A549 (cell line): ENCODE measurements at regions not wholly inside any gene's neighbourhood (a gene's known extent, or its start where the extent isn't known, plus 50 kb on each side); places are given as distances from the start of the nearest gene placed in this dataset.

Source experiments
- ATAC-seq, 2 experiments: fragments of 200-7000 bp in 1 of 2; fragments of >200 bp in 1 of 2; cut with Nextera tagmentation in 1 of 2; cut with Tn5 transposase in 1 of 2; 3 replicates each; pipeline versions ENCODE4 v1.8.0 to v1.9.1; 2018 to 2020; ENCODE audit warnings: mild to moderate bottlenecking in 1 of 2, moderate library complexity in 1 of 2
- CTCF ChIA-PET: fragments of 300-600 bp; sonication (Branson Sonifier 250); formaldehyde crosslinking; extraction: SDS; loops from one replicate; lab custom pipeline; 2021; ENCODE audit warnings: antibody characterized with exemption, inconsistent platforms; lab: Yijun Ruan, JAX
- POLR2A ChIA-PET: fragments of 350-600 bp; formaldehyde crosslinking; extraction: SDS; loops from one replicate; lab custom pipeline; 2021; ENCODE audit warnings: antibody characterized with exemption, inconsistent platforms; lab: Yijun Ruan, JAX
- DNase-seq, 2 experiments: peaks; one replicate each; pipeline versions ENCODE4 v3.0.0 to v3.0.0-alpha.2; 2011 to 2016; ENCODE audit warnings: low read depth in 1 of 2, low spot score in 1 of 2
- FAIRE-seq: peaks from 2 replicates; lab custom pipeline; 2011; peaks lifted over from hg19 to GRCh38; lab: Jason Lieb, UNC
- H3K27ac ChIP-seq, 2 experiments: fragments of >200 bp; sonication (Bioruptor Twin); formaldehyde crosslinking; 3 replicates each; pipeline ENCODE4 v1.5.1; 2016 to 2017
- H3K4me1 ChIP-seq: fragments of >200 bp; sonication (Bioruptor Twin); formaldehyde crosslinking; 3 replicates; pipeline ENCODE4 v1.6.1; 2016
- H3K4me2 ChIP-seq: fragments of >200 bp; sonication (Bioruptor Twin); formaldehyde crosslinking; 3 replicates; pipeline ENCODE4 v1.6.1; 2016
- H3K4me3 ChIP-seq: fragments of >200 bp; sonication (Bioruptor Twin); formaldehyde crosslinking; 3 replicates; pipeline ENCODE4 v1.5.1; 2016
- H3K9me3 ChIP-seq: fragments of >200 bp; sonication (Bioruptor Twin); formaldehyde crosslinking; 3 replicates; pipeline ENCODE4 v1.6.1; 2016
- ATOH8 ChIP-seq: fragments of 250-450 bp; sonication (Bioruptor Pico); IDR thresholded peaks from 2 replicates; pipeline ENCODE4 v1.5.0; 2020; ENCODE audit warnings: low read depth, mild to moderate bottlenecking, moderate library complexity
- BHLHE40 ChIP-seq: IDR thresholded peaks from 2 replicates; pipeline ENCODE4 v1.6.1; 2012; ENCODE audit warnings: low read depth, low read length, inconsistent platforms
- CBX2 ChIP-seq: fragments of 200-600 bp; sonication (generic); IDR thresholded peaks from 2 replicates; pipeline ENCODE4 v1.6.1; 2016; ENCODE audit warnings: low read depth, mild to moderate bottlenecking, borderline replicate concordance
- CTCF ChIP-seq: fragments of >200 bp; sonication (Bioruptor Twin); formaldehyde crosslinking; IDR thresholded peaks from 3 replicates; pipeline ENCODE4 v1.5.1; 2016
- FOSB ChIP-seq: fragments of 250-450 bp; sonication (Bioruptor Pico); IDR thresholded peaks from 2 replicates; pipeline ENCODE4 v1.5.0; 2020; ENCODE audit warnings: mild to moderate bottlenecking, moderate library complexity
- FOXS1 ChIP-seq: fragments of 250-450 bp; sonication (Bioruptor Pico); IDR thresholded peaks from 2 replicates; pipeline ENCODE4 v1.5.0; 2020; ENCODE audit warnings: mild to moderate bottlenecking, moderate library complexity
- GATA3 ChIP-seq: IDR thresholded peaks from 2 replicates; pipeline ENCODE4 v1.6.1; 2012; ENCODE audit warnings: borderline replicate concordance
- HOXB5 ChIP-seq: fragments of 250-450 bp; sonication (Bioruptor Pico); IDR thresholded peaks from 2 replicates; pipeline ENCODE4 v1.5.0; 2020; ENCODE audit warnings: mild to moderate bottlenecking, moderate library complexity
- MAFK ChIP-seq: fragments of 450-650 bp; IDR thresholded peaks from 2 replicates; pipeline ENCODE4 v1.6.1; 2014; ENCODE audit not compliant: partially characterized antibody
- MYC ChIP-seq: IDR thresholded peaks from 2 replicates; pipeline ENCODE4 v1.6.1; 2012; ENCODE audit warnings: mild to moderate bottlenecking, inconsistent platforms, low read length, improper control_type of control experiment, borderline replicate concordance
- NFE2L2 ChIP-seq: fragments of 150-350 bp; conservative IDR thresholded peaks from 2 replicates; pipeline ENCODE4 v1.6.1; 2014; ENCODE audit warnings: low read length
- RCOR1 ChIP-seq: fragments of 150-350 bp; IDR thresholded peaks from 2 replicates; pipeline ENCODE4 v1.6.1; 2014; ENCODE audit warnings: antibody characterized with exemption, low read length, low read depth
- REST ChIP-seq: fragments of 200-600 bp; sonication (generic); IDR thresholded peaks from 2 replicates; pipeline ENCODE4 v1.6.1; 2016; ENCODE audit warnings: antibody characterized with exemption, mild to moderate bottlenecking, moderate library complexity
- TFCP2L1 ChIP-seq: fragments of 250-450 bp; sonication (Bioruptor Pico); IDR thresholded peaks from 2 replicates; pipeline ENCODE4 v1.5.0; 2021; ENCODE audit warnings: mild to moderate bottlenecking
- ZC3H11A ChIP-seq: fragments of 450-650 bp; IDR thresholded peaks from 2 replicates; pipeline ENCODE4 v1.6.1; 2014; ENCODE audit warnings: antibody characterized with exemption, mild to moderate bottlenecking
- ZFP36 ChIP-seq: fragments of 450-650 bp; IDR thresholded peaks from 2 replicates; pipeline ENCODE4 v1.6.1; 2014; ENCODE audit warnings: borderline replicate concordance; ENCODE audit not compliant: partially characterized antibody
- ZNF302 ChIP-seq: fragments of 250-450 bp; sonication (Bioruptor Pico); IDR thresholded peaks from 2 replicates; pipeline ENCODE4 v1.9.0; 2021; ENCODE audit warnings: inconsistent platforms, mild to moderate bottlenecking, moderate library complexity
- WGBS: methylation state at CpG from one replicate; pipeline ENCODE4 v1.1.6; 2017; ENCODE audit errors: missing lambda C conversion rate; 5-methylcytosine and 5-hydroxymethylcytosine counted together

DNA sequence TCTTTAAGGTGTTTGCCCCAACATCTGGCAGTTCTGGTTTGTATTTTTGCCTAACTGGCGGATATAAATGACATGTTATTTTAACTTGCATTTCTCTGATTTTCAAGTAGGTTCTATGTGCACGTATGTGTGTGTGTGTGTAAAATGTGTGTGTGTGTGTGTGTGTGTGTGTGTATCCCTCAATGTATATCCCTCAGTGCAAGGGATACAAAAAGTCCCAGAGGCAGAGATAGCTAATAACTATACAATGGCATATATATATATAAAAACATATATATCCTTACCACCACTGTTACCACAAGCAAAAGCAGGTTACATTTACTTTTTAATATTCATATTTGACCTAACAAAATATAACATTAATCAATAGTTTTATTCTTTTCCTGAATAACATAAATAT lies 95.0 kb upstream of the NR5A2 start:
- ChIA-PET CTCF (no interaction called here), POLR2A (interaction anchor here (0.6 to 0.7 kb wide), 2 partner anchors 17 to 96 kb away, joined by 5 to 6 read pairs; no protein-coding TSS in a partner anchor)
- peak in 1 of 2 experiments; percentile 37; a peak in 2 of 6 replicates for ATAC-seq
- peak overlapping the region; percentile 68 for H3K4me2 ChIP-seq
- peak overlapping the region; percentile 54 to 77 for H3K27ac ChIP-seq
- H3K9me3 ChIP-seq: no peaks in the 10 kb centered on the region
- TF ChIP-seq TFCP2L1 (CRISPR knock-in tag) (no peak), ATOH8 (CRISPR knock-in tag) (no peak), ZNF302 (CRISPR knock-in tag) (no peak), HOXB5 (no peak), CBX2 (no peak)
- TF ChIP-seq, all 56 proteins: peak for 0
- DNase-seq (no peak), FAIRE-seq (no peak)
- H3K4me1 ChIP-seq: peaks cover 4% of the 10 kb centered on the region; the same call in 2 of the 3 replicates
- 53% methylated on average over 2 of the region's 2 CpGs for WGBS
- H3K4me3 ChIP-seq: peak overlapping the region; percentile 31

DNA sequence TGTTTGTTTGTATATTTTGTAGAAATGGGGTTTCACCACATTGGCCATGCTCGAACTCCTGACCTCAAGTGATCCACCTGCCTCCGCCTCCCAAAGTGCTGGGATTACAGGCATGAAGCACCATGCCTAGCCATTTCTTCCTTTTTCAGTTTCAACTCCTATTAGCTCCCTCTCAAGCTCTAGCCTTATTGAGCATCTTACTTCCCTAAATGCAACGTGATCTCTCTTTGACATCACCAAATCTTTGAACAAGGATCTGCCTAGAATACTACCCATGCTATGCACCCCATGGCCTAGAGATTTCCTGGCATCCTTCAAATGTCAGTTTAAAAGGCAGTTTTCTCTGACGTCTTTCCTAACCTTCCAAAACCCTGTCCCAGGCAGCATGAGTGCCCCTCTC lies 91.1 kb upstream of the NR5A2 start:
- no peak overlapping the region for H3K4me2 ChIP-seq
- DNase-seq (no peak), ATAC-seq (no peak), FAIRE-seq (no peak)
- CTCF ChIA-PET: interaction anchor here (0.7 to 1.1 kb wide), 3 partner anchors 19 to 245 kb away, joined by 3 to 4 read pairs (median 3); no protein-coding TSS in a partner anchor
- peaks cover 7% of the 10 kb centered on the region; the same call in 2 of the 3 replicates for H3K4me1 ChIP-seq
- WGBS: 90% methylated on average over 4 of the region's 4 CpGs
- no peaks in the 10 kb centered on the region for H3K9me3 ChIP-seq
- H3K4me3 ChIP-seq: no peak overlapping the region
- no peak for TF ChIP-seq CTCF
- no peak for TF ChIP-seq MYC
- TF ChIP-seq CBX2: no peak
- TF ChIP-seq REST: no peak
- TF ChIP-seq GATA3: no peak
- TF ChIP-seq FOXS1 (CRISPR knock-in tag): no peak
- TF ChIP-seq NFE2L2: no peak
- no peak for TF ChIP-seq BHLHE40
- no peak for TF ChIP-seq ZC3H11A
- TF ChIP-seq ZFP36: no peak
- H3K27ac ChIP-seq: no peak overlapping the region
- POLR2A ChIA-PET: interaction anchor here (0.7 kb wide), 1 partner anchor 383 kb away, joined by 3 read pairs; no protein-coding TSS in a partner anchor

DNA sequence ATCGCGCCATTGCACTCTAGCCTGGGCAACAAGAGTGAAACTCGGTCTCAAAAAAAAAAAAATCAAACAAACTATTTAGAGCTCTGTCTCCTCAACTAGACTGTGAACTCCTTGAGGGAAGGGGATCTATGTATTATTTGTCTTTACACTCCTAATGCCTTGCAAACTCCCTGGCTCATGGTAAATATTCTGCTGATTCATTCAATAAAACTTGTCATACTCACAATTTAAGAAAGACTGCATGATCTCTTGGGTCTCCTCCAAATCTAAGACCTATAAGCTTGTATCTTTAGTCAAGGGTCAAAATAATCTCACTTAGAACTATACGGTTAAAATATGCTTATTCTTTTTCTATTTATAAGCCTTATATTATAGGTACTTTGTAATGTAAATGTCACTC lies 90.3 kb upstream of the NR5A2 start:
- no peak for FAIRE-seq
- POLR2A ChIA-PET: no interaction called here

More for the DNA sequence above, 90.3 kb upstream of the NR5A2 start:
- Histone ChIP-seq H3K4me2 (no peak overlapping the region), H3K9me3 (no peaks in the 10 kb centered on the region), H3K27ac (no peak overlapping the region), H3K4me3 (no peak overlapping the region), H3K4me1 (peaks cover 10% of the 10 kb centered on the region; the same call in 2 of the 3 replicates)
- TF ChIP-seq MAFK (peak; percentile 59), RCOR1 (no peak), FOSB (no peak)
- DNase-seq (no peak), ATAC-seq (no peak)
- 93% methylated on average over 4 of the region's 4 CpGs for WGBS
- CTCF ChIA-PET: interaction anchor here (0.6 to 1.1 kb wide), 5 partner anchors 13 to 404 kb away, joined by 3 to 4 read pairs (median 3); no protein-coding TSS in a partner anchor
